ENCODE measurements at regions not wholly inside any gene's neighbourhood (a gene's known extent, or its start where the extent isn't known, plus 50 kb on each side); places are given as distances from the start of the nearest gene placed in this dataset.

- DNase-seq (ENCODE audit: extremely low read depth in 1 of 4, low spot score in 3 of 4) (no peak), ATAC-seq (no peak), FAIRE-seq (no peak)
- intact Hi-C loops (cut with micrococcal nuclease) = no loop called here
- TF ChIP-seq E2F3 (CRISPR knock-in tag; IDR thresholded peaks at IDR 0.05) = no peak
- no peak for TF ChIP-seq SAP30 (IDR thresholded peaks at IDR 0.05; ENCODE audit: borderline replicate concordance, insufficient read depth, low read depth, low read length, poor library complexity, severe bottlenecking)
- TF ChIP-seq, protein P1, sequence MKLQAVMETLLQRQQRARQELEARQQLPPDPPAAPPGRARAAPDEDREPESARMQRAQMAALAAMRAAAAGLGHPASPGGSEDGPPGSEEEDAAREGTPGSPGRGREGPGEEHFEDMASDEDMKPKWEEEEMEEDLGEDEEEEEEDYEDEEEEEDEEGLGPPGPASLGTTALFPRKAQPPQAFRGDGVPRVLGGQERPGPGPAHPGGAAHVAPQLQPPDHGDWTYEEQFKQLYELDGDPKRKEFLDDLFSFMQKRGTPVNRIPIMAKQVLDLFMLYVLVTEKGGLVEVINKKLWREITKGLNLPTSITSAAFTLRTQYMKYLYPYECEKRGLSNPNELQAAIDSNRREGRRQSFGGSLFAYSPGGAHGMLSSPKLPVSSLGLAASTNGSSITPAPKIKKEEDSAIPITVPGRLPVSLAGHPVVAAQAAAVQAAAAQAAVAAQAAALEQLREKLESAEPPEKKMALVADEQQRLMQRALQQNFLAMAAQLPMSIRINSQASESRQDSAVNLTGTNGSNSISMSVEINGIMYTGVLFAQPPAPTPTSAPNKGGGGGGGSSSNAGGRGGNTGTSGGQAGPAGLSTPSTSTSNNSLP (IDR thresholded peaks at IDR 0.05; ENCODE audit: borderline replicate concordance, low read depth, low read length) = no peak
- no peak for TF ChIP-seq ZC3H11A (IDR thresholded peaks at IDR 0.05; ENCODE audit: low read depth, low read length)
- no peak for TF ChIP-seq RUNX1 (IDR thresholded peaks at IDR 0.05; ENCODE audit: low read depth)
- TF ChIP-seq SIRT6 (IDR thresholded peaks at IDR 0.05; ENCODE audit: low read depth, low read length) = no peak
- TF ChIP-seq PML (IDR thresholded peaks at IDR 0.05; ENCODE audit: low read length) = no peak
- no peak for TF ChIP-seq DNMT1 (IDR thresholded peaks at IDR 0.05)
- no peak for TF ChIP-seq ZNF140 (CRISPR knock-in tag; IDR thresholded peaks at IDR 0.05)
- TF ChIP-seq ZNF830 (CRISPR knock-in tag; IDR thresholded peaks at IDR 0.05) = no peak
- no peak for TF ChIP-seq ZNF75A (CRISPR knock-in tag; IDR thresholded peaks at IDR 0.05)
- TF ChIP-seq, protein P2, sequence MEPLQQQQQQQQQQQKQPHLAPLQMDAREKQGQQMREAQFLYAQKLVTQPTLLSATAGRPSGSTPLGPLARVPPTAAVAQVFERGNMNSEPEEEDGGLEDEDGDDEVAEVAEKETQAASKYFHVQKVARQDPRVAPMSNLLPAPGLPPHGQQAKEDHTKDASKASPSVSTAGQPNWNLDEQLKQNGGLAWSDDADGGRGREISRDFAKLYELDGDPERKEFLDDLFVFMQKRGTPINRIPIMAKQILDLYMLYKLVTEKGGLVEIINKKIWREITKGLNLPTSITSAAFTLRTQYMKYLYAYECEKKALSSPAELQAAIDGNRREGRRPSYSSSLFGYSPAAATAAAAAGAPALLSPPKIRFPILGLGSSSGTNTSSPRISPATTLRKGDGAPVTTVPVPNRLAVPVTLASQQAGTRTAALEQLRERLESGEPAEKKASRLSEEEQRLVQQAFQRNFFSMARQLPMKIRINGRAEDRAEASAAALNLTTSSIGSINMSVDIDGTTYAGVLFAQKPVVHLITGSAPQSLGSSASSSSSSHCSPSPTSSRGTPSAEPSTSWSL (CRISPR knock-in tag; IDR thresholded peaks at IDR 0.05; ENCODE audit: borderline replicate concordance) = no peak
- TF ChIP-seq ASH1L (IDR thresholded peaks at IDR 0.05; ENCODE audit: borderline replicate concordance, low read depth, partially characterized antibody) = no peak
- TF ChIP-seq PURB (CRISPR knock-in tag; IDR thresholded peaks at IDR 0.05; ENCODE audit: low read depth) = no peak
- no peak for TF ChIP-seq ZNF175 (CRISPR knock-in tag; IDR thresholded peaks at IDR 0.05; ENCODE audit: low read depth)
- TF ChIP-seq SMAD3 (CRISPR knock-in tag; conservative IDR thresholded peaks at IDR 0.05) = no peak
- no peak for TF ChIP-seq FUS (optimal IDR thresholded peaks at IDR 0.05; ENCODE audit: low read depth, low read length)
- TF ChIP-seq ARHGAP35 (IDR thresholded peaks at IDR 0.05; ENCODE audit: partially characterized antibody) = no peak
- TF ChIP-seq MCM2 (IDR thresholded peaks at IDR 0.05; ENCODE audit: low read depth) = no peak
- no peak for TF ChIP-seq TCF7L2 (IDR thresholded peaks at IDR 0.05; ENCODE audit: low read depth, low read length)
- in situ Hi-C loops (cut with MboI) = no loop called here
- Histone ChIP-seq H3K9me1 (ENCODE audit: control insufficient read depth, insufficient read depth, low read length) (no peaks in the 10 kb centered on the region), H4K20me1 (replicated peaks; ENCODE audit: control insufficient read depth, insufficient read depth, low read length) (no peaks in the 10 kb centered on the region), H3K4me1 (replicated peaks in 1 of 2; ENCODE audit: control insufficient read depth in 2 of 2, insufficient read depth in 2 of 2, low read length in 2 of 2) (no peaks in the 10 kb centered on the region), H3K9me3 (replicated peaks; ENCODE audit: control insufficient read depth, insufficient read depth, low read depth, low read length) (no peaks in the 10 kb centered on the region), H3K79me2 (ENCODE audit: control insufficient read depth, insufficient read depth, low read length) (no peaks in the 10 kb centered on the region), H3K27ac (ENCODE audit: extremely low read depth, low read depth, low read length) (no peak overlapping the region), H3K4me2 (ENCODE audit: insufficient read depth, low read length) (no peak overlapping the region), H3K27me3 (ENCODE audit: control insufficient read depth in 2 of 2, insufficient read depth in 2 of 2, low read length in 2 of 2) (no peaks in the 10 kb centered on the region), H2AFZ (ENCODE audit: low read depth, low read length) (no peak overlapping the region), H3K9ac (ENCODE audit: insufficient read depth in 1 of 2, low read depth in 2 of 2, low read length in 2 of 2) (no peak overlapping the region), H3K4me3 (no peak overlapping the region), H3K36me3 (ENCODE audit: control insufficient read depth, insufficient read depth, low read length) (no peaks in the 10 kb centered on the region)
- ChIA-PET POLR2A (no interaction called here), CTCF (ENCODE audit: low intra/inter-chr PET ratio) (interaction anchor here (0.6 kb wide), 1 partner anchor 9 kb away, joined by 3 read pairs; no protein-coding TSS in a partner anchor)
- 2% methylated on average over 4 of the region's 5 CpGs for WGBS (ENCODE audit: insufficient coverage, low coverage, missing lambda C conversion rate)
- no TSS peak for BruUV-seq (replicated peaks)
Observed at GRCh38 chr11:133718831-133719230, 126.5 kb downstream of the SPATA19 start.
